Pancreas (tissue), 10 donors: ENCODE measurements at regions not wholly inside any gene's neighbourhood (a gene's known extent, or its start where the extent isn't known, plus 50 kb on each side); places are given as distances from the start of the nearest gene placed in this dataset.

Experiments used
- ATAC-seq, 4 donors: fragments of 200-7000 bp; cut with Tn5 transposase; one replicate each; pipeline versions ENCODE4 v1.8.0 to v1.9.1; 2020; ENCODE audit warnings: mild to moderate bottlenecking in 4 of 4, moderate library complexity in 4 of 4
- DNase-seq, 6 donors: peaks; one replicate each; pipeline ENCODE4 v3.0.0-alpha.2; 2020
- FAIRE-seq: peaks from 2 replicates; lab custom pipeline; 2012; peaks lifted over from hg19 to GRCh38; lab: Jason Lieb, UNC
- H3K27ac ChIP-seq, 4 donors: fragments of 200-600 bp; sonication (generic); 1 replicate in 3 of 4; 2 replicates in 1 of 4; pipeline versions ENCODE4 v1.5.0 to v1.8.0; 2020
- H3K27me3 ChIP-seq, 4 donors: fragments of 200-600 bp; one replicate each; pipeline ENCODE4 v1.8.0; 2021
- H3K36me3 ChIP-seq, 3 donors: fragments of 200-600 bp; sonication (generic) in 1 of 3; one replicate each; pipeline versions ENCODE4 v1.5.0 to v1.8.0; 2020 to 2021
- H3K4me1 ChIP-seq, 3 donors: fragments of 200-600 bp; one replicate each; pipeline ENCODE4 v1.8.0; 2021
- H3K4me3 ChIP-seq, 4 donors: fragments of 200-600 bp; sonication (generic) in 2 of 4; one replicate each; pipeline versions ENCODE4 v1.5.0 to v1.8.0; 2020 to 2021
- H3K9me3 ChIP-seq, 4 donors: fragments of 200-600 bp; one replicate each; pipeline ENCODE4 v1.8.0; 2021
- WGBS, 2 donors: extraction: QIAGEN DNeasy Blood & Tissue Kit; methylation state at CpG; one replicate each; pipeline ENCODE4 v1.1.7; 2013; 5-methylcytosine and 5-hydroxymethylcytosine counted together
- intact Hi-C, 3 donors: fragments of 100-400 bp; cut with DNase I; formaldehyde crosslinking; loops; one replicate each; pipeline versions ENCODE4 v1.11.1 to v1.14.2; 2022
- TF ChIP-seq, protein P1 (sequence below), 4 donors: fragments of 200-600 bp; sonication (generic) in 3 of 4; IDR thresholded peaks; one replicate each; pipeline versions ENCODE4 v1.5.0 to v1.8.0; 2021; ENCODE audit warnings: antibody characterized with exemption in 4 of 4
- donor health status: healthy with polysubstance abuse.
- donor health status: DM: no; HTN: no; CAD: no; lungs with moderate emphysema.
- donor health status: DM: no; HTN: no; CAD: no.
- donor health status: control.
- donor health status: control.
- donor health status: Bipolar disorder and iron deficiency.
- donor health status: DM: yes; HTN: yes; CAD: no.
- donor health status: DM: no; HTN: no; CAD: no.
- donor health status: DM: no; HTN: no; CAD: no.
- donor health status: DM: yes; HTN: yes; CAD: no.

DNA sequence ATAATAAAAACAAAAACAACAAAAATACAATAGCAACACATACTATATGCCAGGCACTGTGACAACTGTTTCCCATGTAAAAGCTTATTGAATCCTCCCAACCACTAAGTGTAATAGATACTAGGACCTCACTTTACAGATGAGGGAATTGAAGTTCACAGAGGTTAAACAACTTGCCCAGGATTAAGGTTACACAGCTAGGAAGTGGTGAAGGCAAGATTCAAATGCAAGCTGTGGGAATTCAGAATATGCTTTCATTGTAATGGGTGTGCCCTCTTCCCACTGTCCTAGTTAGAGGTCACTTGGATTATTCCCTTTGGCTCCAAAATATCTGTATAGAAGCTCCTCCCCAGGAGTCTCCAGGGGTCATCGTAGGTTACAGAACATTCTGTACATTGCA is 231.1 kb downstream of the MREG start:
- intact Hi-C loops, result no loop called here
- ATAC-seq, result no peak
- H3K27me3 ChIP-seq, result no peaks in the 10 kb centered on the region
- H3K9me3 ChIP-seq, result no peaks in the 10 kb centered on the region
- DNase-seq, result no peak
- H3K27ac ChIP-seq, result no peak overlapping the region
- no peak overlapping the region for H3K4me3 ChIP-seq
- 79 to 84% methylated on average over 1 of the region's 1 CpG for WGBS, 2 donors
- TF ChIP-seq, protein P1, sequence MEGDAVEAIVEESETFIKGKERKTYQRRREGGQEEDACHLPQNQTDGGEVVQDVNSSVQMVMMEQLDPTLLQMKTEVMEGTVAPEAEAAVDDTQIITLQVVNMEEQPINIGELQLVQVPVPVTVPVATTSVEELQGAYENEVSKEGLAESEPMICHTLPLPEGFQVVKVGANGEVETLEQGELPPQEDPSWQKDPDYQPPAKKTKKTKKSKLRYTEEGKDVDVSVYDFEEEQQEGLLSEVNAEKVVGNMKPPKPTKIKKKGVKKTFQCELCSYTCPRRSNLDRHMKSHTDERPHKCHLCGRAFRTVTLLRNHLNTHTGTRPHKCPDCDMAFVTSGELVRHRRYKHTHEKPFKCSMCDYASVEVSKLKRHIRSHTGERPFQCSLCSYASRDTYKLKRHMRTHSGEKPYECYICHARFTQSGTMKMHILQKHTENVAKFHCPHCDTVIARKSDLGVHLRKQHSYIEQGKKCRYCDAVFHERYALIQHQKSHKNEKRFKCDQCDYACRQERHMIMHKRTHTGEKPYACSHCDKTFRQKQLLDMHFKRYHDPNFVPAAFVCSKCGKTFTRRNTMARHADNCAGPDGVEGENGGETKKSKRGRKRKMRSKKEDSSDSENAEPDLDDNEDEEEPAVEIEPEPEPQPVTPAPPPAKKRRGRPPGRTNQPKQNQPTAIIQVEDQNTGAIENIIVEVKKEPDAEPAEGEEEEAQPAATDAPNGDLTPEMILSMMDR (IDR thresholded peaks at IDR 0.05), result no peak
- no peaks in the 10 kb centered on the region for H3K4me1 ChIP-seq
- FAIRE-seq, result no peak
- no peaks in the 10 kb centered on the region for H3K36me3 ChIP-seq

DNA sequence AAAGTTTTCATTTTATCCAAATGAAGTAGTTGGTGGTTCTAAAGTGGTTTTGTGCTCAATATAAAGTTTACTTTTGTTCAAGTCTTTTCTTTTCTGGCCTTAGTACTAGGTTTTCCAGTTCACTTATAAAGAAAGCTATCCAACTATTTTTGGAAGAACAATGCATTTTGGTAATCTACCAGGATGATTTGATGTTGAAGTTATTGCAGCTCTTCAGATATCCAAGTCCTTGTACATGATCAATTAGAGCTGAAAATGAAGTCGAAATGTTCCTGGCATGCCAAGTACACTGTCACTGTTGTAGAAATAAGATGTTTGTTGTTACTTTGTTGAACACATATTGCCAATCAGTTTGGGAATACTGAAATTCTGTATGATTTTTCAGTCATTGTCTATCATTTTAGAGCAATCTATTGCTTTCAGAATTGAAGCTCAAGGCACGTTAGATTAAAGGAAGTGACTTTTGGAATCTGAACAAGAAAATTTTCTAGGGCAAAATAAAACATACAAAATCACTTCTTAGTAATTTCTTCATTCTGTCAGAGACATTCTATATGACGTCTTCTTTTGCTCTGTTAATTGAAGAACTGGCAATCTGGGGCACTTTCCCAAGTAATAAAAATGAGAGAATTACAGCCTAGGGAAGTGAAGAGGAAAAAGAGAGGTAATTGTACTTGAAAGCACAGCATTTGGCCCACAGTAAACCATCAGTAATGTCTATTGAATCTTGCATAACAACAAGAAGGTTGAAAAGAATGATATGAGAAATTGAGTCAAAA is 232.3 kb downstream of the MREG start:
- intact Hi-C loops, result no loop called here
- ATAC-seq, result no peak
- Histone ChIP-seq H3K9me3 (no peaks in the 10 kb centered on the region), H3K4me3 (no peak overlapping the region), H3K27me3 (no peaks in the 10 kb centered on the region), H3K4me1 (no peaks in the 10 kb centered on the region), H3K36me3 (no peaks in the 10 kb centered on the region), H3K27ac (no peak overlapping the region)
- DNase-seq, result no peak
- FAIRE-seq, result no peak
- TF ChIP-seq, protein P1 (IDR thresholded peaks at IDR 0.05), result no peak
- 46 to 70% methylated on average over 3 of the region's 3 CpGs for WGBS, 2 donors

DNA sequence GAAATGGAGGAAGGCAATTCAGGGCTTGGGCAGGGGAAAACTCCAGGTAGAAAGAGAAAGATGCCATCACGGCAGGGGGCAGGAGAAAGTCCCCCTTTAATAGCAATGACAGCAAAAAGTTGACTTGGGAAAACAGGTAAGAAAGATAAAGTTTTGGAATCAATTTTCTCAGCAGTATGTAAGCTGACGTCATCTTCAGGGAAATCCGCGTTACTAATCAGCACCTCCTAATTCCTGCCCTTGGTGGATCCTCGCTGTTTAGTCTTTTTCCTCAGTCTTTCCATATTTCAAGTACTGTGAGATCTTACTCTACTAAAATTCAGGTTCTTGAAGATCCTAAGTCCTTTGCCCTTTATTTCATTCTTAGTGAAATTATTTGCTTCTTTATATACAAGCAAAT is 233.0 kb downstream of the MREG start:
- no peak for FAIRE-seq
- H3K9me3 ChIP-seq, result no peaks in the 10 kb centered on the region
- ATAC-seq, result no peak
- H3K27me3 ChIP-seq, result no peaks in the 10 kb centered on the region
- no peak overlapping the region for H3K27ac ChIP-seq
- DNase-seq, result no peak
- H3K4me3 ChIP-seq, result no peak overlapping the region
- H3K4me1 ChIP-seq, result no peaks in the 10 kb centered on the region
- WGBS, 2 donors, result 56 to 63% methylated on average over 5 of the region's 5 CpGs
- intact Hi-C loops, result no loop called here
- no peaks in the 10 kb centered on the region for H3K36me3 ChIP-seq
- TF ChIP-seq, protein P1 (IDR thresholded peaks at IDR 0.05), result no peak

DNA sequence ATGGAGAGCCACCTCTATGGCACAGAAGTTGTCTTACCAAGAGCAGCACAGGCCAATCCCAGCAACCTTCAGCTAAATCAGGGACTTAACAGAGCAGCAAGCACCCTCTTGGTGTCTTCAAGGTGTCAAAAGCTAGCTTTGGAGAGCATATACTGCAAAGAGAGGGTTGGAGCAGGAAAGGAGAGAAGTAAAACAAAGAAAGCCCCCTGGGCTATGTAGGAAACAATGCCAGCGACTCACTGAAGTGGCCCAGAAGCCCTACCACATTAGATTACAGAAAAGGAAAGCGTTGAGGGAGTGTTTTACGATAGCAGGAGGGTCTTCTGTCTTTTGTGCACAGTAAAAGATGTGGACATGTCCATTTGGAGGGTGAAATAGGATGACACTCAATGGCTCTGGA is 233.4 kb downstream of the MREG start:
- Histone ChIP-seq H3K4me1 (no peaks in the 10 kb centered on the region), H3K4me3 (no peak overlapping the region), H3K36me3 (no peaks in the 10 kb centered on the region), H3K9me3 (no peaks in the 10 kb centered on the region), H3K27ac (no peak overlapping the region), H3K27me3 (no peaks in the 10 kb centered on the region)
- ATAC-seq (no peak), FAIRE-seq (no peak), DNase-seq (no peak)
- 72 to 75% methylated on average over 3 of the region's 3 CpGs for WGBS, 2 donors
- intact Hi-C loops, result no loop called here
- TF ChIP-seq, protein P1 (IDR thresholded peaks at IDR 0.05), result no peak

DNA sequence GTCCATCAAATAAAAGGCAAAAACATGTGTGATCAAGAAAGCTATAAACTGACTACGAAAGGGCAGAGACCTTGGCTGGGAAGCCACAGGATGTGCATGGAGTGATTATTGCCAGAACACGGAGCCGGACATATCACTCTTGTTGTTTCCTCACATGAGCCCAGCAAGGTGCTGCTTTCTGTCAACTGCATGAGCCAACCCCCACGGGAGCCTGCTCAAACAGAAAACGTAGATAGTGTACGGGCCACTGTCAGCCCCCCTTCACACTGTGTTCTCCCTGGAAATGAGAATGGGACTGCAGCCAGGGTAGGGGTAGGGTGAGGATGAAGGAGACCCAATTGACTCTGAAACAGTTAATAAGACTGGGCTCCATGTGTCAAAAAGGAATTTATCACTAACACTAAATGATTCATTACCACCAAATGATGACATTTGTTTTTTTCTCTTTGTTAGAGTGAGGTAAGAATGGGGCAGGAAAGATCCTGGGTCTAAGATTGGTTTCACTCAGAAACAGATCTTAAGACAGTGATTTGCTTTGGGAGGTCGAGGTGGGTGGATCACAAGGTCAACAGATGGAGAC is 235.8 kb downstream of the MREG start:
- 44 to 45% methylated on average over 7 of the region's 7 CpGs for WGBS, 2 donors
- no peak for ATAC-seq
- Histone ChIP-seq H3K36me3 (no peaks in the 10 kb centered on the region), H3K9me3 (no peaks in the 10 kb centered on the region), H3K4me3 (no peak overlapping the region), H3K27ac (no peak overlapping the region), H3K4me1 (no peaks in the 10 kb centered on the region), H3K27me3 (no peaks in the 10 kb centered on the region)
- TF ChIP-seq, protein P1 (IDR thresholded peaks at IDR 0.05), result no peak
- no peak for FAIRE-seq
- no peak for DNase-seq
- intact Hi-C loops, result no loop called here
